ENCODE measurements at regions not wholly inside any gene's neighbourhood (a gene's known extent, or its start where the extent isn't known, plus 50 kb on each side); places are given as distances from the start of the nearest gene placed in this dataset.

- H3K27ac Mint-ChIP-seq: no peak overlapping the region
Measured at GRCh38 chr2:145715601-145716000, 1195.7 kb upstream of the ZEB2 start.

DNA sequence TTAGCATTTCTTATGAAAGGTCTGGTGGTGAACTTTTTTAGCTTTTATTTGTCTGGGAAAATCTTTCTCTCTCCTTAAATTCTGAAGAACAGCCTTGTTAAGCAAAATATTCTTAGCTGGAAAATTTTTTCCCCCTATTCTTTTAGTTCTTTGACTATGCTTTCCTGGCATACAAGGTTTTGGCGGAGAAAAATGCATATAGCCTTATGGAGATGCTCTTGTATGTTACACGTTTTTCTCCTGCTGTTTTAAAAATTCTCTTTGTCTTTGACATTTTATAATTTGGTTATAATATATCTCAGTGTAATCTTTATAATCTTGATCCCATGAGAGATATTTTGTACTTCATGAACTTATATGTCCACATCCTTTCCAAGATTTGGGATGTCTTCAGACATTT lies 1190.4 kb upstream of the ZEB2 start:
- Mint-ChIP-seq H3K4me1 (no peaks in the 10 kb centered on the region), H3K4me3 (no peak overlapping the region), H3K27me3 (ENCODE audit: low read depth) (no peaks in the 10 kb centered on the region), H3K9me3 (peaks cover 58% of the 10 kb centered on the region), H3K27ac (no peak overlapping the region), H3K36me3 (peaks cover 10% of the 10 kb centered on the region)
- no peak for TF ChIP-seq CTCF (IDR thresholded peaks at IDR 0.05; ENCODE audit: unreplicated experiment)
- DNase-seq (ENCODE audit: low spot score in 2 of 2, unreplicated experiment in 2 of 2): no peak

More at GRCh38 chr2:145715601-145716000, 1195.7 kb upstream of the ZEB2 start:
- Mint-ChIP-seq H3K27me3 (ENCODE audit: low read depth) (no peaks in the 10 kb centered on the region), H3K4me1 (no peaks in the 10 kb centered on the region), H3K9me3 (peaks cover 16% of the 10 kb centered on the region), H3K36me3 (peaks cover 4% of the 10 kb centered on the region), H3K4me3 (no peak overlapping the region)
- no peak for TF ChIP-seq CTCF (IDR thresholded peaks at IDR 0.05; ENCODE audit: unreplicated experiment)
- no peak for DNase-seq (ENCODE audit: low spot score in 2 of 2, unreplicated experiment in 2 of 2)

GRCh38 chr2:145702305-145702704 lies 1182.4 kb upstream of the ZEB2 start:
- no peak for DNase-seq (ENCODE audit: low spot score in 2 of 2, unreplicated experiment in 2 of 2)
- H3K4me3 Mint-ChIP-seq: no peak overlapping the region
- H3K4me1 Mint-ChIP-seq: no peaks in the 10 kb centered on the region
- no peaks in the 10 kb centered on the region for H3K27me3 Mint-ChIP-seq (ENCODE audit: low read depth)
- H3K36me3 Mint-ChIP-seq: peaks cover 4% of the 10 kb centered on the region
- TF ChIP-seq CTCF (IDR thresholded peaks at IDR 0.05; ENCODE audit: unreplicated experiment): no peak
- H3K27ac Mint-ChIP-seq: no peak overlapping the region
- peaks cover 30% of the 10 kb centered on the region for H3K9me3 Mint-ChIP-seq

DNA sequence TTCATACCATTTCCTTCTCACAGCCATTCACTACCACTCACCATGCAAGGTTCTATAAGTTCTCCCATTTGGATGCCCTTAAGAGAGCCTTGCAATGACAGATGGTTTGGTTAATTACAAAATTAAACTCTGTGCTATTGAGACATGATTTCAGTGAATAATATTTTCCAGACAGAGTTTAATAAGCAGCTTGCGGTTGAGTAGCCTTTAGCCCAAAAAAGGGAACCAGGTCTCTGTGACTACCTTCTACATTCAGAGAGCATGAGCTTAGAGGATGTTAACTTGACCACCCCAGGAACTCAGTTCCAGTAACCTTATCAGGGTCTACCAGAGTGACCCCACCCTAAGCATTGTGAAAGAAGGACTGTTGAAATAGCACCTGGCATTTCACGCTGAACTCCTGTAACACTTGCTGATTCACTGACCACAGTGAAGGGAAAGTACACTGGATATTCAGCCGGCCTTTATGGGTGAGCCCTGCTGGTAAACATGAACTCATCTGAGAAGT lies 1173.1 kb upstream of the ZEB2 start:
- DNase-seq (ENCODE audit: low spot score in 2 of 2, unreplicated experiment in 2 of 2): no peak
- no peaks in the 10 kb centered on the region for H3K27me3 Mint-ChIP-seq (ENCODE audit: low read depth)
- H3K27ac Mint-ChIP-seq: no peak overlapping the region
- no peak for TF ChIP-seq CTCF (IDR thresholded peaks at IDR 0.05; ENCODE audit: unreplicated experiment)
- no peak overlapping the region for H3K4me3 Mint-ChIP-seq
- H3K36me3 Mint-ChIP-seq: no peaks in the 10 kb centered on the region
- H3K9me3 Mint-ChIP-seq: no peaks in the 10 kb centered on the region
- peaks cover 4% of the 10 kb centered on the region for H3K4me1 Mint-ChIP-seq

DNA sequence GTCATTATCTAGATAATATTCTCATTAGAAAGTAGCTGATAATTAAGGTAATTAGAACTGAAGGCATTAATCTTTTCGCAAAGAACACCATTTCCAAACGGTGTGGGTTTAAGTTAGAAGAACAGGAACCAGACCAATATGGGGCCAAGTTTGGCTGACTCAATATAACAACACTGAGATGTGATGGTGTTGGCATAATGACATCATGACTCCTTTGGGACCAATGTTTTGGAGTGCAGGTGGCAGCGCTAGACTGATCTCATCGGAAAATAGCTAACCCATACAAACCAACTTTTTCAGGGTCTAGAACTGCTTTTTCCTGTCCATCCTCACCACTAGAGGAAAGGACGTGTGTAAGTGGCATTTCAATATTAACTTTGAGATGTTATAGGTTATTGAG lies 1171.7 kb upstream of the ZEB2 start:
- TF ChIP-seq CTCF (IDR thresholded peaks at IDR 0.05; ENCODE audit: unreplicated experiment): no peak
- no peak overlapping the region for H3K4me3 Mint-ChIP-seq
- DNase-seq (ENCODE audit: low spot score in 2 of 2, unreplicated experiment in 2 of 2): no peak
- H3K27me3 Mint-ChIP-seq (ENCODE audit: low read depth): no peaks in the 10 kb centered on the region
- H3K27ac Mint-ChIP-seq: no peak overlapping the region
- no peaks in the 10 kb centered on the region for H3K36me3 Mint-ChIP-seq
- H3K4me1 Mint-ChIP-seq: peaks cover 4% of the 10 kb centered on the region
- H3K9me3 Mint-ChIP-seq: no peaks in the 10 kb centered on the region

Measured in mesothelial cell of epicardium (in vitro differentiated cells).